MM.1S (cell line): ENCODE measurements at regions not wholly inside any gene's neighbourhood (a gene's known extent, or its start where the extent isn't known, plus 50 kb on each side); places are given as distances from the start of the nearest gene placed in this dataset.

Experiments used
- DNase-seq: peaks from one replicate; pipeline ENCODE4 v3.0.0-alpha.2; 2015
- H2AFZ ChIP-seq: fragments of 300-600 bp; sonication (generic); 2 replicates; pipeline ENCODE4 v1.6.0; 2016; ENCODE audit warnings: antibody characterized with exemption, low read length
- H3F3A ChIP-seq: fragments of 300-600 bp; sonication (generic); 2 replicates; pipeline ENCODE4 v1.6.1; 2016; ENCODE audit warnings: mild to moderate bottlenecking, antibody characterized with exemption, low read length, moderate library complexity, mixed read lengths; ENCODE audit not compliant: insufficient read depth
- H3K27ac ChIP-seq: fragments of 300-600 bp; sonication (generic); 2 replicates; pipeline ENCODE4 v1.5.1; 2016; ENCODE audit warnings: mild to moderate bottlenecking, low read length
- H3K27me3 ChIP-seq: fragments of 300-600 bp; sonication (generic); replicated peaks from 2 replicates; pipeline ENCODE4 v1.6.0; 2016; ENCODE audit warnings: low read length; ENCODE audit not compliant: insufficient read depth
- H3K36me3 ChIP-seq: fragments of 300-600 bp; sonication (generic); replicated peaks from 2 replicates; pipeline ENCODE4 v1.6.1; 2016; ENCODE audit warnings: mild to moderate bottlenecking, low read length, mixed read lengths; ENCODE audit not compliant: insufficient read depth
- H3K4me1 ChIP-seq: fragments of 300-600 bp; sonication (generic); 2 replicates; pipeline ENCODE4 v1.6.1; 2016; ENCODE audit warnings: low read length, mixed read lengths
- H3K4me2 ChIP-seq: fragments of 300-600 bp; sonication (generic); 2 replicates; pipeline ENCODE4 v1.6.0; 2016; ENCODE audit warnings: low read depth, low read length
- H3K4me3 ChIP-seq: fragments of 300-600 bp; sonication (generic); 2 replicates; pipeline ENCODE4 v1.5.1; 2016; ENCODE audit warnings: low read length, mixed read lengths
- H3K79me2 ChIP-seq: fragments of 300-600 bp; sonication (generic); 2 replicates; pipeline ENCODE4 v1.6.1; 2016; ENCODE audit warnings: mixed run types, low read length, mixed read lengths
- H3K9ac ChIP-seq: fragments of 300-600 bp; sonication (generic); 2 replicates; pipeline ENCODE4 v1.6.1; 2016; ENCODE audit warnings: low read length, mixed read lengths
- H3K9me2 ChIP-seq: fragments of 300-600 bp; sonication (generic); replicated peaks from 2 replicates; pipeline ENCODE4 v1.6.1; 2016; ENCODE audit warnings: mild to moderate bottlenecking, low read length, mixed read lengths; ENCODE audit not compliant: insufficient read depth
- H3K9me3 ChIP-seq: fragments of 300-600 bp; sonication (generic); replicated peaks from 2 replicates; pipeline ENCODE4 v1.6.1; 2016; ENCODE audit warnings: mild to moderate bottlenecking, low read length, mixed read lengths; ENCODE audit not compliant: insufficient read depth
- H4K20me1 ChIP-seq: fragments of 300-600 bp; sonication (generic); 2 replicates; pipeline ENCODE4 v1.6.1; 2016; ENCODE audit warnings: mild to moderate bottlenecking, low read length, moderate library complexity, mixed read lengths; ENCODE audit not compliant: insufficient read depth
- EZH2 ChIP-seq: fragments of 300-600 bp; sonication (generic); optimal IDR thresholded peaks from 2 replicates; pipeline ENCODE3; 2017; ENCODE audit warnings: low read depth, mild to moderate bottlenecking, antibody characterized with exemption, low read length, mixed read lengths
- EZH2phosphoT487 ChIP-seq: fragments of 300-600 bp; sonication (generic); IDR thresholded peaks from 2 replicates; pipeline ENCODE4 v1.6.1; 2018; ENCODE audit warnings: antibody characterized with exemption, low read length
- TF ChIP-seq, protein P1 (sequence below): fragments of 300-600 bp; sonication (generic); IDR thresholded peaks from 2 replicates; pipeline ENCODE4 v1.5.1; 2016; ENCODE audit warnings: antibody characterized with exemption, low read length, mixed read lengths

DNA sequence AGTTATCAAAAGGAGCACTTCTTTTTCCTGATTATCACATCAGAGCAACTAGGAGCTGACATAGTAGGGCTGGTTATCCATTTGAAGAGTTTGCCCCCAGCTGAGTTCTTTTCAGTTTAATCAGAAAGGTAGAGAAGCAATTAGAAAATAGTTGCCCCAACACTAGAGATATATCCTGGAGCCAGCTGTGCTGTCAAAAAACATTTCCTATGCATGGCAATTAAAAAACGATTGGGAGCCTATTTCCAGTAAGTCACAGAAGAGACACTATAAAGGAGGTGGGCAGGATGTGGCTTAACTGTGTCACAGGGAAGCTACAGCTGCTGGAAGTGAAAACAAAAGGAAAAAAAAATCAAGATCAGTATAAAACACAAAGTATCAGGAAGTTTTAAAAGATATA lies 155.7 kb upstream of the SLITRK1 start:
- no peak overlapping the region for H3K27ac ChIP-seq
- TF ChIP-seq EZH2phosphoT487 (no peak), EZH2 (no peak)
- TF ChIP-seq, protein P1, sequence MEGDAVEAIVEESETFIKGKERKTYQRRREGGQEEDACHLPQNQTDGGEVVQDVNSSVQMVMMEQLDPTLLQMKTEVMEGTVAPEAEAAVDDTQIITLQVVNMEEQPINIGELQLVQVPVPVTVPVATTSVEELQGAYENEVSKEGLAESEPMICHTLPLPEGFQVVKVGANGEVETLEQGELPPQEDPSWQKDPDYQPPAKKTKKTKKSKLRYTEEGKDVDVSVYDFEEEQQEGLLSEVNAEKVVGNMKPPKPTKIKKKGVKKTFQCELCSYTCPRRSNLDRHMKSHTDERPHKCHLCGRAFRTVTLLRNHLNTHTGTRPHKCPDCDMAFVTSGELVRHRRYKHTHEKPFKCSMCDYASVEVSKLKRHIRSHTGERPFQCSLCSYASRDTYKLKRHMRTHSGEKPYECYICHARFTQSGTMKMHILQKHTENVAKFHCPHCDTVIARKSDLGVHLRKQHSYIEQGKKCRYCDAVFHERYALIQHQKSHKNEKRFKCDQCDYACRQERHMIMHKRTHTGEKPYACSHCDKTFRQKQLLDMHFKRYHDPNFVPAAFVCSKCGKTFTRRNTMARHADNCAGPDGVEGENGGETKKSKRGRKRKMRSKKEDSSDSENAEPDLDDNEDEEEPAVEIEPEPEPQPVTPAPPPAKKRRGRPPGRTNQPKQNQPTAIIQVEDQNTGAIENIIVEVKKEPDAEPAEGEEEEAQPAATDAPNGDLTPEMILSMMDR: no peak
- no peaks in the 10 kb centered on the region for H3K27me3 ChIP-seq
- no peak overlapping the region for H3K4me3 ChIP-seq
- H3K79me2 ChIP-seq: no peaks in the 10 kb centered on the region
- no peaks in the 10 kb centered on the region for H3K36me3 ChIP-seq
- H3K9me3 ChIP-seq: no peaks in the 10 kb centered on the region
- H4K20me1 ChIP-seq: no peaks in the 10 kb centered on the region
- no peak overlapping the region for H2AFZ ChIP-seq
- no peak for DNase-seq
- H3K4me2 ChIP-seq: no peak overlapping the region
- no peaks in the 10 kb centered on the region for H3K4me1 ChIP-seq
- H3K9me2 ChIP-seq: no peaks in the 10 kb centered on the region
- H3F3A ChIP-seq: no peaks in the 10 kb centered on the region
- H3K9ac ChIP-seq: no peak overlapping the region

DNA sequence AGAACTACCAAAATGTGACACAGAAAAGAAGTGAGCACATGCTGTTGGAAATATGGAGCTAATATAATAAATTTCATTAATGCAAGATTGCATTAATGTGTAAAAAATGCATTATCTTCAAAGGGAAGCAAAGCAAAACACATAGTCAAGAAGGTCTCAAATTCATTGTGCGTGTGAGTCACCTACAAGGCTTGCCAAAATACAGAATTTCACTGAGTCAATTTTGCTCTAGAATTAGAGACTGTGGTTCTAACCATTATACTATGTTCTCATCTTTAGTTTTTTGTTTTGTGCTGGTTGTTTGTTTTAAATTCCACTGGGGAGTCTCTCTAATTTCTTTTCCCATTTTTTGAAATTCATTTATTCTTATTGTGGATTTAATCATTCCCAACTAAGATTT lies 149.8 kb upstream of the SLITRK1 start:
- Histone ChIP-seq H3K4me2 (no peak overlapping the region), H3K27me3 (no peaks in the 10 kb centered on the region), H3K9me3 (no peaks in the 10 kb centered on the region), H3K79me2 (no peaks in the 10 kb centered on the region), H3K4me3 (no peak overlapping the region), H3K9ac (no peak overlapping the region), H4K20me1 (no peaks in the 10 kb centered on the region), H3K9me2 (no peaks in the 10 kb centered on the region), H3K4me1 (0 out of 2 replicates have a peak, but pooled peaks cover 3% of the 10 kb centered on the region), H3K27ac (no peak overlapping the region), H3K36me3 (no peaks in the 10 kb centered on the region), H2AFZ (no peak overlapping the region), H3F3A (no peaks in the 10 kb centered on the region)
- TF ChIP-seq EZH2phosphoT487 (no peak), EZH2 (no peak)
- TF ChIP-seq, protein P1: no peak
- no peak for DNase-seq

DNA sequence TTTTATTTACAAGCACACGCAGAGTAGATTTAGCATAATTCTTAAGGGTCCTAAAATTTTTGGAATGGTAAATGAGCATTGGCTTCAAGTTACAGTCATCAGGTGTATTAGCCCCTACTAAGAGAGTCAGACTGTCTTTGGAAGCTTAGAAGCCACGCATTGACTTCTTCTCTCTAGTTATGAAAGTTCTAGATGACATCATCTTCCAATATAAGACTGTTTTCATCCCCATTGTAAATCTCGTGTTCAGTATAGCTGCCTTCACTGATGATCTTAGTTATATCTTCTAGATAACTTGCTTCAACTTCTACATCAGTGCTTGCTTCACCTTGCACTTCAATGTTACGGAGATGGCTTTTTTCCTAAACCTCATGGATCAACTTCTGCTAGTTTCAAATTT lies 148.8 kb upstream of the SLITRK1 start:
- H3K27ac ChIP-seq: no peak overlapping the region
- no peaks in the 10 kb centered on the region for H4K20me1 ChIP-seq
- no peaks in the 10 kb centered on the region for H3K36me3 ChIP-seq
- 0 out of 2 replicates have a peak, but pooled peaks cover 3% of the 10 kb centered on the region for H3K4me1 ChIP-seq
- H3K4me3 ChIP-seq: no peak overlapping the region
- H3K9me2 ChIP-seq: no peaks in the 10 kb centered on the region
- H3K9ac ChIP-seq: no peak overlapping the region
- no peak overlapping the region for H2AFZ ChIP-seq
- no peaks in the 10 kb centered on the region for H3K79me2 ChIP-seq
- no peaks in the 10 kb centered on the region for H3K27me3 ChIP-seq
- H3K4me2 ChIP-seq: no peak overlapping the region
- TF ChIP-seq, protein P1: no peak
- TF ChIP-seq EZH2phosphoT487 (no peak), EZH2 (no peak)
- H3K9me3 ChIP-seq: no peaks in the 10 kb centered on the region
- DNase-seq: no peak
- no peaks in the 10 kb centered on the region for H3F3A ChIP-seq

DNA sequence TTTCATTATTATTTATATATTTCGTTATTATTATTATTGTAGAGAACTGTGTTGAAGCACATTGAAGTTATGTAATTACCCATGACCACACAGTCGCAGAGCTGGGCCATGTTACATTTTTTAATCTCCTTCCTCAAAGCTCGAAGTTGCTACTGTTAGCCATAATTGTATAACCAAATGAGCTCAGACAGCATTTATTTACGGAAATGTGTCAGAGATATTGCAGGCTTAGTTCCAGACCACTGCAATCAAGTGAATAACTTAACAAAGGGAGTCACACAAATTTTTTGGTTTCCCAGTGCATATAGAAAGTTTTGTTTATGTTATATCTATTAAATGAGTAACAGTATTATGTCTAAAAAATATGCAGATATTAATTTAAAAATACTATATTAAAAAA lies 147.1 kb upstream of the SLITRK1 start:
- Histone ChIP-seq H3K36me3 (no peaks in the 10 kb centered on the region), H3F3A (no peaks in the 10 kb centered on the region), H3K27ac (no peak overlapping the region), H3K4me2 (no peak overlapping the region), H3K79me2 (no peaks in the 10 kb centered on the region), H3K9me2 (no peaks in the 10 kb centered on the region), H4K20me1 (no peaks in the 10 kb centered on the region), H2AFZ (no peak overlapping the region), H3K4me1 (0 out of 2 replicates have a peak, but pooled peaks cover 3% of the 10 kb centered on the region), H3K27me3 (no peaks in the 10 kb centered on the region), H3K9me3 (no peaks in the 10 kb centered on the region), H3K4me3 (no peak overlapping the region), H3K9ac (no peak overlapping the region)
- TF ChIP-seq EZH2 (no peak), EZH2phosphoT487 (no peak)
- TF ChIP-seq, protein P1: no peak
- no peak for DNase-seq
